ENCODE measurements at regions not wholly inside any gene's neighbourhood (a gene's known extent, or its start where the extent isn't known, plus 50 kb on each side); places are given as distances from the start of the nearest gene placed in this dataset.

GRCh38 chr11:115676768-115677167 is 172.6 kb upstream of the CADM1 start:
- no peak overlapping the region for H3K27ac ChIP-seq (ENCODE audit: low read depth, low read length)
- Mint-ChIP-seq H3K4me1 (peaks cover 28% of the 10 kb centered on the region), H3K27me3 (ENCODE audit: insufficient read depth) (peaks cover 7% of the 10 kb centered on the region)

DNA sequence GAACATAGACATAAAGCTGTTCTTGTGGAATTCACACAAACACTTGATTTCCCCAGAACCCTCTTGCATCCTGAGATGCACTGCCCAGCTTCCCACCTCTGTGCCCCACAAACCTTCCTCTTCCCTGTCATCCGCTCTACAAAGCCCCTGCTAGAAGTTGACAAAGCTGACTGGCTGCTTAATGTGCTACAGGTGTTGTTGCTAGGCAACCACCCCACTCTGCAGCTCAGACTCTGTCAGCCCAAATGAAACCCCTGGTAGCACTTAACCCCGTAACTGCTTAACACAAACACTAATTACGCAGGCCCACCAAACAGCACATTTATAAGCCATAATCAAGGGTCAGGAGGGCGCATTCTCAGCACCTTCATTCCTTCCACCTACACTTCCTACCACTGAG is 172.0 kb upstream of the CADM1 start:
- WGBS, 2 experiments (ENCODE audit: insufficient coverage in 1 of 2, insufficient read length in 1 of 2): 79 to 80% methylated on average over 3 to 4 of the region's 4 CpGs
- TF ChIP-seq, protein P1, sequence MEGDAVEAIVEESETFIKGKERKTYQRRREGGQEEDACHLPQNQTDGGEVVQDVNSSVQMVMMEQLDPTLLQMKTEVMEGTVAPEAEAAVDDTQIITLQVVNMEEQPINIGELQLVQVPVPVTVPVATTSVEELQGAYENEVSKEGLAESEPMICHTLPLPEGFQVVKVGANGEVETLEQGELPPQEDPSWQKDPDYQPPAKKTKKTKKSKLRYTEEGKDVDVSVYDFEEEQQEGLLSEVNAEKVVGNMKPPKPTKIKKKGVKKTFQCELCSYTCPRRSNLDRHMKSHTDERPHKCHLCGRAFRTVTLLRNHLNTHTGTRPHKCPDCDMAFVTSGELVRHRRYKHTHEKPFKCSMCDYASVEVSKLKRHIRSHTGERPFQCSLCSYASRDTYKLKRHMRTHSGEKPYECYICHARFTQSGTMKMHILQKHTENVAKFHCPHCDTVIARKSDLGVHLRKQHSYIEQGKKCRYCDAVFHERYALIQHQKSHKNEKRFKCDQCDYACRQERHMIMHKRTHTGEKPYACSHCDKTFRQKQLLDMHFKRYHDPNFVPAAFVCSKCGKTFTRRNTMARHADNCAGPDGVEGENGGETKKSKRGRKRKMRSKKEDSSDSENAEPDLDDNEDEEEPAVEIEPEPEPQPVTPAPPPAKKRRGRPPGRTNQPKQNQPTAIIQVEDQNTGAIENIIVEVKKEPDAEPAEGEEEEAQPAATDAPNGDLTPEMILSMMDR (conservative IDR thresholded peaks at IDR 0.05): no peak
- Histone ChIP-seq H3K27ac (ENCODE audit: low read depth, low read length) (no peak overlapping the region), H3K4me1 (ENCODE audit: control insufficient read depth, insufficient read depth, low read length) (peaks cover 23% of the 10 kb centered on the region), H3K27me3 (ENCODE audit: control insufficient read depth, insufficient read depth, low read length, poor library complexity, severe bottlenecking) (no peaks in the 10 kb centered on the region), H3K36me3 (ENCODE audit: control insufficient read depth, insufficient read depth, low read length) (no peaks in the 10 kb centered on the region), H3K9me3 (ENCODE audit: control insufficient read depth, low read length) (no peaks in the 10 kb centered on the region), H3K4me3 (ENCODE audit: low read length) (no peak overlapping the region), H3K9ac (ENCODE audit: extremely low read depth, low read length, poor library complexity, severe bottlenecking) (no peak overlapping the region)
- Mint-ChIP-seq H3K27me3 (ENCODE audit: insufficient read depth) (peaks cover 6% of the 10 kb centered on the region), H3K27ac (no peak overlapping the region), H3K4me3 (no peak overlapping the region), H3K36me3 (ENCODE audit: low read depth) (no peaks in the 10 kb centered on the region), H3K9me3 (no peaks in the 10 kb centered on the region), H3K4me1 (peaks cover 28% of the 10 kb centered on the region)
- DNase-seq: peak; percentile 69

More at GRCh38 chr11:115676768-115677167, 172.6 kb upstream of the CADM1 start:
- H3K4me3 ChIP-seq (ENCODE audit: low read length): no peak overlapping the region
- DNase-seq: no peak
- no peaks in the 10 kb centered on the region for H3K36me3 ChIP-seq (ENCODE audit: control insufficient read depth, insufficient read depth, low read length)
- no peaks in the 10 kb centered on the region for H3K9me3 ChIP-seq (ENCODE audit: control insufficient read depth, low read length)
- H3K27me3 ChIP-seq (ENCODE audit: control insufficient read depth, insufficient read depth, low read length, poor library complexity, severe bottlenecking): no peaks in the 10 kb centered on the region
- H3K4me1 ChIP-seq (ENCODE audit: control insufficient read depth, insufficient read depth, low read length): peaks cover 23% of the 10 kb centered on the region
- no peak overlapping the region for H3K4me3 Mint-ChIP-seq
- no peaks in the 10 kb centered on the region for H3K9me3 Mint-ChIP-seq
- WGBS, 2 experiments (ENCODE audit: insufficient coverage in 1 of 2, insufficient read length in 1 of 2): 86 to 94% methylated on average over 4 of the region's 4 CpGs
- TF ChIP-seq, protein P1 (conservative IDR thresholded peaks at IDR 0.05): no peak
- no peak overlapping the region for H3K9ac ChIP-seq (ENCODE audit: extremely low read depth, low read length, poor library complexity, severe bottlenecking)
- H3K27ac Mint-ChIP-seq: no peak overlapping the region
- H3K36me3 Mint-ChIP-seq (ENCODE audit: low read depth): no peaks in the 10 kb centered on the region

- H3K4me1 Mint-ChIP-seq: peaks cover 28% of the 10 kb centered on the region
Observed at GRCh38 chr11:115674937-115675544, 170.8 kb upstream of the CADM1 start.

More at GRCh38 chr11:115674937-115675544, 170.8 kb upstream of the CADM1 start:
- H3K27ac ChIP-seq (ENCODE audit: low read depth, low read length): no peak overlapping the region
- H3K4me1 ChIP-seq (ENCODE audit: control insufficient read depth, insufficient read depth, low read length): peaks cover 23% of the 10 kb centered on the region
- peaks cover 8% of the 10 kb centered on the region for H3K27me3 Mint-ChIP-seq (ENCODE audit: insufficient read depth)
- no peaks in the 10 kb centered on the region for H3K36me3 Mint-ChIP-seq (ENCODE audit: low read depth)
- H3K9me3 ChIP-seq (ENCODE audit: control insufficient read depth, low read length): no peaks in the 10 kb centered on the region
- 91 to 93% methylated on average over 9 to 13 of the region's 14 CpGs for WGBS, 2 experiments (ENCODE audit: insufficient coverage in 1 of 2, insufficient read length in 1 of 2)
- TF ChIP-seq, protein P1 (conservative IDR thresholded peaks at IDR 0.05): no peak
- no peak overlapping the region for H3K4me3 Mint-ChIP-seq
- no peaks in the 10 kb centered on the region for H3K36me3 ChIP-seq (ENCODE audit: control insufficient read depth, insufficient read depth, low read length)
- H3K27ac Mint-ChIP-seq: no peak overlapping the region
- no peak overlapping the region for H3K4me3 ChIP-seq (ENCODE audit: low read length)
- no peaks in the 10 kb centered on the region for H3K27me3 ChIP-seq (ENCODE audit: control insufficient read depth, insufficient read depth, low read length, poor library complexity, severe bottlenecking)
- no peak overlapping the region for H3K9ac ChIP-seq (ENCODE audit: extremely low read depth, low read length, poor library complexity, severe bottlenecking)
- H3K9me3 Mint-ChIP-seq: no peaks in the 10 kb centered on the region
- DNase-seq: no peak

Measured in endodermal cell (in vitro differentiated cells).